PC-3 (cell line): ENCODE measurements at regions not wholly inside any gene's neighbourhood (a gene's known extent, or its start where the extent isn't known, plus 50 kb on each side); places are given as distances from the start of the nearest gene placed in this dataset.

Experiments
- ATAC-seq: fragments of 200-7000 bp; cut with Tn5 transposase; 2 replicates; pipeline ENCODE4 v1.9.1; 2020; ENCODE audit warnings: mild to moderate bottlenecking, moderate library complexity
- BruUV-seq: library from RNA; stranded (reverse); fragments of 400-500 nt; replicated peaks from 2 replicates; lab custom pipeline; 2021; lab: Mats Ljungman, UMichigan
- CTCF ChIA-PET: fragments of 300-600 bp; sonication (Branson Sonifier 250); formaldehyde crosslinking; loops from one replicate; lab custom pipeline; 2022; ENCODE audit warnings: antibody characterized with exemption; lab: Charles Lee
- POLR2A ChIA-PET: fragments of 300-600 bp; sonication (Branson Sonifier 250); formaldehyde crosslinking; loops from one replicate; lab custom pipeline; 2022; ENCODE audit warnings: antibody characterized with exemption; ENCODE audit not compliant: unreplicated experiment; lab: Charles Lee
- DNase-seq: peaks from one replicate; pipeline ENCODE4 v3.0.0-alpha.2; 2015
- H2AFZ ChIP-seq: fragments of 300-600 bp; sonication (generic); 2 replicates; pipeline ENCODE4 v1.6.0; 2016; ENCODE audit warnings: antibody characterized with exemption, low read length
- H3F3A ChIP-seq: fragments of 300-600 bp; sonication (generic); one replicate; pipeline ENCODE4 v1.6.0; 2017; ENCODE audit warnings: antibody characterized with exemption, low read length, control low read depth, mild to moderate bottlenecking; ENCODE audit not compliant: unreplicated experiment
- H3K27ac ChIP-seq: fragments of 300-600 bp; sonication (generic); 2 replicates; pipeline ENCODE4 v1.5.1; 2016; ENCODE audit warnings: mild to moderate bottlenecking, low read length
- H3K27me3 ChIP-seq: fragments of 300-600 bp; sonication (generic); 2 replicates; pipeline ENCODE4 v1.6.1; 2016; ENCODE audit warnings: low read length, mixed read lengths
- H3K36me3 ChIP-seq: fragments of 300-600 bp; sonication (generic); 2 replicates; pipeline ENCODE4 v1.6.1; 2016; ENCODE audit warnings: low read depth, mixed run types, low read length, mixed read lengths
- H3K4me1 ChIP-seq: fragments of 300-600 bp; sonication (generic); 2 replicates; pipeline ENCODE4 v1.5.1; 2016; ENCODE audit warnings: low read length; ENCODE audit not compliant: insufficient read depth
- H3K4me2 ChIP-seq: fragments of 300-600 bp; sonication (generic); 2 replicates; pipeline ENCODE4 v1.6.0; 2016; ENCODE audit warnings: low read length
- H3K4me3 ChIP-seq: fragments of 300-600 bp; sonication (generic); 2 replicates; pipeline ENCODE4 v1.5.1; 2016; ENCODE audit warnings: mild to moderate bottlenecking, low read length, mixed read lengths
- H3K79me2 ChIP-seq: fragments of 300-600 bp; sonication (generic); 2 replicates; pipeline ENCODE4 v1.6.1; 2017; ENCODE audit warnings: low read length, mixed read lengths
- H3K9ac ChIP-seq: fragments of 300-600 bp; sonication (generic); 2 replicates; pipeline ENCODE4 v1.6.0; 2016; ENCODE audit warnings: mild to moderate bottlenecking, low read length
- H3K9me2 ChIP-seq: fragments of 300-600 bp; sonication (generic); replicated peaks from 2 replicates; pipeline ENCODE4 v1.6.1; 2016; ENCODE audit warnings: mixed run types, low read length, mixed read lengths
- H3K9me3 ChIP-seq: fragments of 300-600 bp; sonication (generic); 2 replicates; pipeline ENCODE4 v1.6.1; 2016; ENCODE audit warnings: low read length, mixed read lengths
- H4K20me1 ChIP-seq: fragments of 300-600 bp; sonication (generic); 2 replicates; pipeline ENCODE4 v1.6.1; 2016; ENCODE audit warnings: low read length, mixed read lengths
- EZH2 ChIP-seq: fragments of 300-600 bp; sonication (generic); IDR thresholded peaks from one replicate; pipeline ENCODE4 v1.6.1; 2017; ENCODE audit warnings: antibody characterized with exemption, mild to moderate bottlenecking, low read length; ENCODE audit not compliant: unreplicated experiment
- EZH2phosphoT487 ChIP-seq: fragments of 300-600 bp; sonication (generic); IDR thresholded peaks from 2 replicates; pipeline ENCODE4 v1.6.1; 2018; ENCODE audit warnings: mild to moderate bottlenecking, antibody characterized with exemption, low read length, borderline replicate concordance
- intact Hi-C: fragments of 100-400 bp; cut with micrococcal nuclease; formaldehyde crosslinking; loops from 2 replicates; pipeline ENCODE4 v1.9.0; 2023
- TF ChIP-seq, protein P1 (sequence below): fragments of 300-600 bp; sonication (generic); conservative IDR thresholded peaks from 2 replicates; pipeline ENCODE4 v1.5.1; 2017; ENCODE audit warnings: antibody characterized with exemption, low read depth, mild to moderate bottlenecking, low read length

- Histone ChIP-seq H2AFZ (no peak overlapping the region), H4K20me1 (no peaks in the 10 kb centered on the region), H3K9ac (no peak overlapping the region), H3F3A (no peaks in the 10 kb centered on the region), H3K9me3 (no peaks in the 10 kb centered on the region), H3K4me2 (no peak overlapping the region), H3K79me2 (no peaks in the 10 kb centered on the region), H3K36me3 (no peaks in the 10 kb centered on the region), H3K4me1 (no peaks in the 10 kb centered on the region), H3K4me3 (no peak overlapping the region), H3K27me3 (no peaks in the 10 kb centered on the region), H3K9me2 (no peaks in the 10 kb centered on the region), H3K27ac (no peak overlapping the region)
- DNase-seq (no peak), ATAC-seq (no peak)
- TF ChIP-seq, protein P1, sequence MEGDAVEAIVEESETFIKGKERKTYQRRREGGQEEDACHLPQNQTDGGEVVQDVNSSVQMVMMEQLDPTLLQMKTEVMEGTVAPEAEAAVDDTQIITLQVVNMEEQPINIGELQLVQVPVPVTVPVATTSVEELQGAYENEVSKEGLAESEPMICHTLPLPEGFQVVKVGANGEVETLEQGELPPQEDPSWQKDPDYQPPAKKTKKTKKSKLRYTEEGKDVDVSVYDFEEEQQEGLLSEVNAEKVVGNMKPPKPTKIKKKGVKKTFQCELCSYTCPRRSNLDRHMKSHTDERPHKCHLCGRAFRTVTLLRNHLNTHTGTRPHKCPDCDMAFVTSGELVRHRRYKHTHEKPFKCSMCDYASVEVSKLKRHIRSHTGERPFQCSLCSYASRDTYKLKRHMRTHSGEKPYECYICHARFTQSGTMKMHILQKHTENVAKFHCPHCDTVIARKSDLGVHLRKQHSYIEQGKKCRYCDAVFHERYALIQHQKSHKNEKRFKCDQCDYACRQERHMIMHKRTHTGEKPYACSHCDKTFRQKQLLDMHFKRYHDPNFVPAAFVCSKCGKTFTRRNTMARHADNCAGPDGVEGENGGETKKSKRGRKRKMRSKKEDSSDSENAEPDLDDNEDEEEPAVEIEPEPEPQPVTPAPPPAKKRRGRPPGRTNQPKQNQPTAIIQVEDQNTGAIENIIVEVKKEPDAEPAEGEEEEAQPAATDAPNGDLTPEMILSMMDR: no peak
- no peak for TF ChIP-seq EZH2
- TF ChIP-seq EZH2phosphoT487: no peak
- intact Hi-C loops: no loop called here
- ChIA-PET CTCF (no interaction called here), POLR2A (no interaction called here)
- BruUV-seq: no TSS peak
These were observed 520.0 kb upstream of the LUZP2 start for GRCh38 chr11:23976841-23977271.

GRCh38 chr11:23988381-23989006 is 508.4 kb upstream of the LUZP2 start:
- Histone ChIP-seq H3K4me3 (no peak overlapping the region), H3K36me3 (no peaks in the 10 kb centered on the region), H3F3A (no peaks in the 10 kb centered on the region), H3K79me2 (no peaks in the 10 kb centered on the region), H3K27ac (no peak overlapping the region), H3K27me3 (no peaks in the 10 kb centered on the region), H3K4me1 (peaks cover 11% of the 10 kb centered on the region; the same call in 1 of the 2 replicates), H3K4me2 (peak overlapping the region; percentile 17; the same call in 1 of the 2 replicates), H2AFZ (no peak overlapping the region), H3K9me2 (no peaks in the 10 kb centered on the region), H3K9me3 (no peaks in the 10 kb centered on the region), H4K20me1 (no peaks in the 10 kb centered on the region), H3K9ac (no peak overlapping the region)
- BruUV-seq: no TSS peak
- POLR2A ChIA-PET: no interaction called here
- ATAC-seq (peak; percentile 100), DNase-seq (peak; percentile 71)
- TF ChIP-seq, protein P1: no peak
- TF ChIP-seq EZH2: no peak
- TF ChIP-seq EZH2phosphoT487: no peak
- intact Hi-C loops: no loop called here
- CTCF ChIA-PET: no interaction called here

- ATAC-seq: no peak
- DNase-seq: no peak
- no peaks in the 10 kb centered on the region for H4K20me1 ChIP-seq
- H3K79me2 ChIP-seq: no peaks in the 10 kb centered on the region
- no TSS peak for BruUV-seq
- no peaks in the 10 kb centered on the region for H3F3A ChIP-seq
- ChIA-PET POLR2A (no interaction called here), CTCF (no interaction called here)
- no peak overlapping the region for H2AFZ ChIP-seq
- intact Hi-C loops: no loop called here
- no peak overlapping the region for H3K9ac ChIP-seq
- no peak overlapping the region for H3K4me2 ChIP-seq
- no peak overlapping the region for H3K27ac ChIP-seq
- H3K4me3 ChIP-seq: no peak overlapping the region
- H3K9me2 ChIP-seq: no peaks in the 10 kb centered on the region
- TF ChIP-seq, protein P1: no peak
- TF ChIP-seq EZH2phosphoT487: no peak
- no peak for TF ChIP-seq EZH2
- H3K9me3 ChIP-seq: no peaks in the 10 kb centered on the region
- no peaks in the 10 kb centered on the region for H3K36me3 ChIP-seq
- H3K27me3 ChIP-seq: no peaks in the 10 kb centered on the region
- H3K4me1 ChIP-seq: peaks cover 16% of the 10 kb centered on the region
These were observed 506.3 kb upstream of the LUZP2 start for GRCh38 chr11:23990346-23991164.
